NCI-H1694 treated with DMSO at 0.1 percent for 48 hours (cell line): ENCODE measurements at regions not wholly inside any gene's neighbourhood (a gene's known extent, or its start where the extent isn't known, plus 50 kb on each side); places are given as distances from the start of the nearest gene placed in this dataset.
"Not testable (repeated sequence)": the region's sequence is repeated elsewhere in the genome, so short reads cannot be mapped to it uniquely, and the experiment has no call there.

Experiments used
- DNase-seq: peaks from one replicate; lab custom pipeline; 2025; lab: John Stamatoyannopoulos, UW

DNA sequence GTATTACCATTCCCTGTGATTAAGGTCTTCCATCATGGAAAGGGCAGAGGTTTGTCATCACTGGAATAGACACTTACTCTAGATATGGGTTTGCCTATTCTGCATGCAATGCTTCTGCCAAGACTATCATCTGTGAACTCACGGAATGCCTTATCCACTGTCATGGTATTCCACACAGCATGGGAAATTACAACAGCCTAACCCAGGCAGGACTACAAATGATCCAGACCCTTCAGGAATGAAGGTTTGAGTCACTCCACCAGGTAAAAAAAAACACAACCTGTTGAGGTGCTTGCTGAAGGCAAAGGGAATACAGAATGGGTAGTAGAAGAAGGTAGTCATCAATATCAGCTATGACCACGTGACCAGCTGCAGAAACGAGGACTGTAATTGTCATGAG lies 89.0 kb upstream of the RANBP6 start:
- not testable (repeated sequence) for DNase-seq

- not testable (repeated sequence) for DNase-seq
These were observed 88.5 kb upstream of the RANBP6 start for GRCh38 chr9:6103911-6104310.

DNA sequence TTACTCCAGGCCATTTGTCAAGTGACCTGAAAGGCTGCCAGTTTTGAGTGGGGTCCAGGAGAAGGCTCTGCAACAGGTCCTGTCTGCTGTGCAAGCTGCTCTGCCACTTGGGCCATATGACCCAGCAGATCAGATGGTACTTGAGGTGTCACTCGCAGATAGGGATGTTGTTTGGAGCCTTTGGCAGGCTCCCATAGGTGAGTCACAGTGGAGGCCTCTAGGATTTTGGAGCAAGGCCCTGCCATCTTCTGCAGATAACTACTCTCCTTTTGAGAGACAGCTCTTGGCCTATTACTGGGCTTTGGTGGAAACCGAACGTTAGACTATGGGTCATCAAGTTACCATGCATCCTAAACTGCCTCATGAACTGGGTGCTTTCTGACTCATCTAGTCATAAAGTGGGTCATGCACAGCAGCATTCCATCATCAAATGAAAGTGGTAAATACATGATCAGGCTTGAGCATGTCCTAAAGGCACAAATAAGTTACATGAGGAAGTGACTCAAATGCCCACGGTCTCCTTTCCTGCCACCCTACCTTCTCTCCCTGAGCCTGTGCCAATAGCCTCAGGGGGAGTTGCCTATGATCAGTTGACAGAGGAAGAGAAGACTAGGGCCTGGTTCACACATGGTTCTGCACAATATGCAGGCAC lies 87.0 kb upstream of the RANBP6 start:
- DNase-seq: not testable (repeated sequence)

DNA sequence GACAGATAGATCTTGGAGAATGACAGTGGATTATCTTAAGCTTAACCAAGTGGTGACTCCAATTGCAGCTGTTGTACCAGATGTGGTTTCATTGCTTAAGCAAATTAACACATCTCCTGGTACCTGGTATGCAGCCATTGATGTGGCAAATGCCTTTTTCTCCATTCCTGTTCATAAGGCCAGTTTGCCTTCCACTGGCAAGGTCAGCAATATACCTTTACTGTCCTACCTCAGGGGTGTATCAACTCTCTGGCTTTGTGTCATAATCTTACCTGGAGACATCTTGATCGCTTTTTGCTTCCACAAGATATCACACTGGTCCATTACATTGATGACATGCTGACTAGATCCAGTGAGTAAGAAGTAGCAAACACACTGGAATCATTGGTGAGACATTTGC lies 86.3 kb upstream of the RANBP6 start:
- DNase-seq: not testable (repeated sequence)

GRCh38 chr9:6099346-6099745 lies 83.9 kb upstream of the RANBP6 start:
- not testable (repeated sequence) for DNase-seq

DNA sequence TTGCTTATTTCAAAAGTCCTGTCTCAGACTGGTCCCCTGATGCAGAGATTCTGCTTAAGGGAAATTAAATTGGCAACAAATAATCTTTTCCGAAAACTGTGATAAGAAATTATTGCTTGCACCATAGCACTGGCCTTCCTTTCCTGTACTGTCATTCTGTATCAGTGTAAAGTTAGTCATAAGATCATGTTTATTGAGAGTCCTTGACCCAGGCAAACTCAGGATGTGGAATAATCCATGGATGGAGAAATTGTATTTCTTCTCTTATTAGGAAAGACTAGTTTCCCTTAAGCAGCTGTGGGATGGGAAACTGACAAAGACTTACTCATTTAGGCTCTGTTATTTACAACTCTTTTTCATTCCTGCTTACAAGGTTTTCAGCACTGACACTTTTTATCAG lies 83.0 kb upstream of the RANBP6 start:
- DNase-seq: no peak

DNA sequence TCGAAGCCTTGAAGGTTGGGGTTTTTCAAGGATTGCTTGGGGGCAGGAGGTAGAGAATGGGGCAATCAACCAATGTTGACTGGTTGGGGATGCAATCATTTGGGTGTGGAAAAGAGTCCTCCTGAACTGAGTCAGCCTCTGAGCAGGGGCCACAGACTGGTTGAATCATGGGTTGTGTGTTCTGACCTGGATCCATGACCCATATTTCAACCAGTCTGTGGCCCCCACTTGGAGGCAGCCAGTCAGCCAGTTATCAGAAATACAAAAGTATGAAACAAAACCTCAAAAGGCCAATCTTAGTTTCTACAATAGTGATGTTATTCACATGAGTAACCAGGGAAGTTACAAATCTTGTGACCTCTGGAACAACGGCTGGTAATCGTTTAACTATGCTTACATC lies 81.4 kb upstream of the RANBP6 start:
- no peak for DNase-seq

GRCh38 chr9:6090277-6091210 lies 75.1 kb upstream of the RANBP6 start:
- no peak for DNase-seq

DNA sequence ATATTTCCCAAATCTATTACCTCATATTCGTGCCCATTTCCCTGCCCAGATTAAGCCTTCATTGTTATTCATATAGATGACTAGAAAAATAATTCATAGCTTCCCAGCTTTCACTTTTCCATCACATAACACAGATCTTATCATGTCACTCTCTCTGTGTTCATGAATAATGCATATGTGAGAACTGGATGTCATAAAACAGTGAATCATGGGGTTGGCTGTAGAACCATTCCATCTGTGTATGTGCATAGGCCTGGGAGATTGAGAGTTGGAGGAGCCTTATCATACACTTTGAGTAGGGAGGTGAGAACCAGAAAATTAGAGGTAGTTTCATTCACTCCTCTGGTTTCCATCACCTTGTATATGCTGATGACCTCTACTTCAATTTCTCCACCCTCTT lies 73.9 kb upstream of the RANBP6 start:
- no peak for DNase-seq

DNA sequence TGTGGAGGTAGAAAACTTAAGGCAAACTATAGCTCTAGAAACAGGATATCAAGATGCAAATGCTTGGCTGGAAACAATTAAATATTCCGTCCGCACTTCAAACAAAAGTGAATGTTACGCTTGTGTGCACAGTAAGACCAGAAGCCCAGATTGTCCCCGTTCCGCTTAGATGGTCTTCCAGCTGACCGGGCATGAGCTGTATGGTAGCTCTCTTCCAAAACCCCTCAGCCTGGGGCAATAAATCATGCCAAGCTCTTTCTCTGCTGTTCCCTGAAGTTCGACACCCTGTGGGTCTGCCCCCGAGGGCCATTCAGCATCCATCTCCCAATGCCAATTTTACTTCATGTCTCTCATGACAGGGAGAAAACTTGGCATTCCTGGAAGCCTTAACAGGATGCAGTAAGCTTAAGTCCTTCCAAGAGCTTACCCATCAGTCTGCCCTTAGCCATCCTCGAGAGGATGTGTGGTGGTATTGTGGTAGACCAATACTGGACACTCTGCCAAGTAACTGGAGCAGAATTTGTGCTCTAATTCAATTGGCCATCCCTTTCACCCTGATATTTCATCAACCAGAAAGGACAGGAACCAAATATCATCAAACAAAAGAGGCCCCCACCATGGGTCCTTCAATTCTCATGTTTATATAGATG lies 70.7 kb upstream of the RANBP6 start:
- DNase-seq: no peak

DNA sequence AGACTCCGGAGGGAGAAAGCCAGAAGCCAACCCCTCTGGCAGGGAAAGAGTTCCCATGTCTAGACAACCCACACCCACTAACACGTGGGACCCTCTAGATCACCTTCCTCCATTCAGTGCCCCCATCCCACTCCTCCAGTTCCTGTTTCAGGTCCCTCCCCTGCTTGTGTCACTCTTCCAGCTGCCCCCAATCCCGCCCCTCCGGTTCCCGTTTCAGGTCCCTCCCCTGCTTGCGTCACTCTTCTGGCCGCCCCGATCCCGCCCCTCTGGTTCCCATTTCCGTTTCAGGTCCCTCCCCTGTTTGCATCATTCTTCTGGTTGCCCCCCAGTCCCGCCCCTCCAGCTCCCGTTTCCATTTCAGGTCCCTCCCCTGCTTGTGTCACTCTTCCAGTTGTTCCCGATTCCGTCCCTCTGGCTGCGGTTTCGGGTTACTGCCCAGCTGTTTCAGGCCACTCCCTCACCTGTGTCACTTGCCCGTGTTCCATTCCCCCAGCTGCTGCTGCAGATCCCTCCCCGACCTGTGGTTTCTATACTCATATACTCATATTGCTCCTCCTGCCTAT lies 64.8 kb upstream of the RANBP6 start:
- peak; percentile 75 for DNase-seq

- DNase-seq: no peak
These were observed 64.0 kb upstream of the RANBP6 start for GRCh38 chr9:6079386-6079785.

DNA sequence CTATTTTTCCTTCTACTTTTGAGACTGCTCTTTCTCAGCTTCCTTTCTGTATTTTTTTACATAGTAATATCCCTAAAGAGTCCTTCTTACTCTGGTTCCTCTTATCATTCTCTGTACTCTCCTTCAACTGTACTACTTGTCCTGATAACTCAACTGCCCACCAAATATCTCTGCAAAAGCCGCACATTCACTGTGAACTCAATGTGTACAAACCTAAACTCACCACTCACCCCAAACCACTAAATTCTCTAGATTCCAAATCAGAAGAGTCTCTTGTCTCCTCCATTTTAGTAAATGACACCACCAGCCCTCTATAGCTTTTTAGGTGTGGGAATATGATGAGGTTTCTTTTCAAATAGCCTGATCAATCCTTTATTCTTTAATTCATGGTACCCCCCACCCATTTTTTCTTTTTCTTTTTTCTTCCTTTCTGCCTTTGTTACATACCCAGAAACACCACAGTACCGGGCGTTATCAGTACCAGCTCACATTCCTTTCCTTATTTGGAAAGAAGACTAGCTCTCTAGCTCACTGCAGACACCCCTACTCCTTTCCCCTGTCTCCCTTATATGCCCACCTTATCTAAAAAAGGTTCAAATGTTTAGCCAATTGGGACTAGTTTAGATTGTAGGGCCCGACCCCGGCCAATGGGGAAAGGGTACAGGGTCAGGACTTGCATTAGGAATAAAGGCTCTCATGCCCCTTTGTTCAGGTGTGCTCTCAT lies 63.1 kb upstream of the RANBP6 start:
- DNase-seq: no peak

DNA sequence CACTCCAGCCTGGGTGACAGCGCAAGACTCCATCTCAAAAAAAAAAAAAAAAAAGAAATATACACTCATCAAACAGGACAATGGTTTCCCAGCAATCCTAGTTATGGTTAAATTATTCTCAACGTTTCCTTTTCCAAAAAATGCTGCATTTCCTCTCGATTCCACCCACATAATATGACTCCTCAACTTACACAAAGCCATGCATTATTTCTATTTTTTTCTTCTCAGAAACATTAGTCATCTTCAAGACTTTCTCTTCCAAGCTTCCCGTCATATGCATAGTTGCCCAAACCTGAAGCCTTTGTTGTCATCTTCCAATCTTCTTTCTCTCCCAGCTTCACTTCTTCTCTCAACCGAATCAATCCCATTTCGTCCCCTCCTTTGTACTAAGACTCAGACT lies 61.4 kb upstream of the RANBP6 start:
- DNase-seq: no peak

DNA sequence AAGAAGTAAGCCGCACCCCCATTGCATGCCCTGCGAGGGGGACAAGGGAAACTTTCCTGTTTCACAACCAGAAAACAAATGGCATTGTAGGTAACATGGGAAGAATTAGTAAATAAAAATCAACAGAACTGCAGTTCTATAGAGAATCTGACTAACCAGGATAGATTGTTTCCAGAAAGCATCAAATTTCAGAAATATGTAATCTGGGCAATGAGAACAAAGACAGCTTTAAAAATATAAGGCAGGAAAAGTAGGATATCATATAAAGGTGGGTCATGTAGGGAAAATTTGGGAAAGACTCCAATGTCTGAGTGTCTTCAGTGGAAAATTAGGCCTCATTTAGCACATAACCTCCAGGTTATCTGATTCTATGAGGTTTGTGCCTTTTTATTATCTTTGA lies 58.3 kb upstream of the RANBP6 start:
- DNase-seq: no peak

- DNase-seq: no peak
These were observed 57.4 kb upstream of the RANBP6 start for GRCh38 chr9:6072865-6073264.

DNA sequence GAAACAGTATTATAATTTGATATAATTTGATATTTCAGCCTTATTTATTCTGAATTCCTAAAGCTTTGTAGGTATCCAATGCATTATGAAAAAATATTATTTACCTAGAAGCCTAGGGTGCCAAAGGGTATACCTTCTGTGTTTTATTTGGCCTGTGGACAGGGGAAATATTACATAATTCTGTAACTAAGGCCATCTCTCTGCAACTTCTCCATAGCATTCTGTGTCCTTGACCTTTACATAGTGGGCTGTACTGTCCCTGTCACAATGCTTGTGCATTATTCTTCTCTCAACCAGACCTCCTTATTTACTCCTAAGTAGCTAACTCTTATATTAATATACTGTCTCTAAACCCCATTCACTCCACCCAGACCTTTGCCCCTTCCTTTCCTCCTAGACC lies 57.0 kb upstream of the RANBP6 start:
- DNase-seq: no peak

GRCh38 chr9:6068983-6069382 lies 53.6 kb upstream of the RANBP6 start:
- DNase-seq: no peak

DNA sequence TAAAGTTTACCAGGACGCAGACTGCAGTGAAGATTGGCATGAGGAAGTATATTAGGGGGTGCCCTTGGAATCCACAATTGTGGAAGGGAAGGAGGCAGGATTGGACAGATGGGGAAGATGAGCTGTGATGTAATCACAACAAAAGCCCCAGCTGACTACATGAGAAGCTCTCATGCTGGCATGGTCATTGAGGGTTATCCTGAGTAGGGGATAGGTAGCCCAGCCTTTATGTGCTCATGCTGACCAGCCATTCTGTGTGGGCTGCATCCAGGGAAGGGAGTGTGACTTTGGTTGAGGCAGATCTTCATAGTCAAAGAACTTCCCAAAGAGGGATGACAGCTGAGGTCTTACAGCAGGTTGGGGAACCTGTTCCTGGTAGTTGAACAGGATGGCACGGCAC lies 52.0 kb upstream of the RANBP6 start:
- DNase-seq: no peak
